ENCODE measurements at regions not wholly inside any gene's neighbourhood (a gene's known extent, or its start where the extent isn't known, plus 50 kb on each side); places are given as distances from the start of the nearest gene placed in this dataset.

GRCh38 chr13:78845656-78846365 is 186.9 kb upstream of the OBI1 start:
- no peak for DNase-seq

DNA sequence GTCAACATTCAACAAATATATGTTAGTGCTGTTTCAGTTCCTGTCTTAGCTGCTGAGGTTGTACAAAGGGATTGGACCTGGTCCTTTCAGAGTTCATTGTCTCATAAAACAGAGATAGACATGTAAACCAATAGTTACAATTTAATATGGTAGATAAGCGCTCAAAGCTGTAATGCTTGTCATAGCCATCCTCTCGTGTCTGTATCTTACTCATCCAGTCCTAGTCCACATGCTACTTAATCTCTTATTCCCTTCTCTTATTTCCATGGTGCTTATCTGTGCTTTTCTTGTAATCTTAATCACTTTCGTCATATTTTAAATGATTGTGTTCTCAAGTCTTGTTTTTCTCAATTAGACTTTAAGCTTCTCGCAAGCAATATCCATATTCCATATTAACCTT is 185.2 kb upstream of the OBI1 start:
- no peak for DNase-seq

- DNase-seq: no peak
These were observed 182.5 kb upstream of the OBI1 start for GRCh38 chr13:78841358-78841963.

- no peak for DNase-seq
These were observed 177.4 kb upstream of the OBI1 start for GRCh38 chr13:78836238-78836784.

GRCh38 chr13:78832461-78832860 is 173.5 kb upstream of the OBI1 start:
- DNase-seq: no peak

GRCh38 chr13:78830508-78830907 is 171.6 kb upstream of the OBI1 start:
- DNase-seq: no peak

DNA sequence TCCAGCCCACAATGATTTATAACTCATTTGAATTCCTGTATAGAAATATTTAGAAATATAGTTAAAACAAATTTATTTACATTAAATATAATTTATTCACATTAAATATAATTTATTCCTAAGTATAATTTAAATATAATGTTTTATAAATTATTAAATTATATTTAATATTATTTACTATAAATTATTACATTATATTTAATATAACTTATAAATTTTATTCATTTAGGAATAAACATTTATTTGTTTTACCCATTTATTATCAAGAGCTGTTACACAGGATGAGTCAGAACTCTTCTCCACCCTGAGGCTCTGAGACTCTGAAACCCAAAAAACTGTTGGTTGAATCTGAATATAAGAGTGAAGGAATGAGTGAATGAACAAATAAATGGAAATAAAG is 170.9 kb upstream of the OBI1 start:
- DNase-seq: no peak

GRCh38 chr13:78827471-78827870 is 168.5 kb upstream of the OBI1 start:
- DNase-seq: no peak

- no peak for DNase-seq
These were observed 168.0 kb upstream of the OBI1 start for GRCh38 chr13:78826936-78827335.

DNA sequence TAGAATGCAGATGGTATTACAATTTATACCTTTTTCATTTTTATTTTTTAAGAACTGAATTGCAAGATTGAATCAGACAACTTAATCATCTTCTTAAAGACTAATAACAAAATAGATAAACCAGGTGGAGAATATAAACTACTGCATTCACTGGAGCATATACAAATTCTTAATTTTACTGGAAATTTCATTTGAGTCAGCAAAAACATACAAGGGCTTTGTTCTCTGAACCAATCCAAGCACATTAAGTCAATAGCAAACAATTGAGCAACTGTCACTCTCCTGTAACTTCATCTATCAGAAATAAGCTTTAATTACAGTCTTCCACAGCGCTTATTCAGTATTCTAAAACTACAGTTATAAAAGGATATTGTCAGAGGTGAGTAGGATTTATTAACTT is 167.4 kb upstream of the OBI1 start:
- no peak for DNase-seq

DNA sequence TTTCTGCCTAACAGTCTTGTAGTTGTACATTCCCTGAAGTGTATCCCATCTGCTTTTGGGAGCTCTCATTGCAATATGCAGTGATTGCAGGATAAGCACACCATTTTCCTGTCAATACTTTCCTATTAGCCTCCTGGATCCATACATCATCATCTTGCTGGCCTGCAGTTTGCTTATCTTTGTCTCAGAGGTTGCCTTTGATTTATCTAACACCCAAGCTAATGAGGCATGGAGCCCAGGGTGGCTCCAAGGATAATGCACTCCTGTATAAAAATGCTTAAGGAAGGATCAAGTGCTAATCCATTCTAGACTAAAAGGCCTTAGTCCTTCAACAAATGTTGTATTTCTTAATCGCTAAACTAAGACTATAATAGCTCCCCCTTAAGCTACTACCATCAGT is 161.6 kb upstream of the OBI1 start:
- DNase-seq: no peak

DNA sequence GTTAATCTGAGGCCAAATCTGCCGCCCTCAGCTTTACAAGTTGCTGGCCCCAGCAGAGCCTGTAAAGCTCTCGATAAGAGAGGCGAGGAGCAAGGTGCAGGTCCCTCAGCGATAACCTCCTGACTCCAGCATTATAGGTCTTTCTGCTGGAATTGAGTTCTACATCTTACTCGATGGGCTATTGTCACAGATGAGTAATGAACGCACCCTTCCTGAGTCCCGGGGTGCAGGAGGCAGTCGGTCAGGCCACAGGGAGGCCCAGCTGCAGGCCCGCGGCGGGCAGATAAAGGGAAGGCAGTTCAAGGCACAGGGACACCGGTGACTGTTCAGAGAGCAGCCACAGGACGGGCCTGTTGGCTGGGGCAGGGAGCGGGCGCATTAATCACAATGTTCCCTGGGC is 157.6 kb upstream of the OBI1 start:
- DNase-seq: no peak

- no peak for DNase-seq
These were observed 157.2 kb upstream of the OBI1 start for GRCh38 chr13:78816154-78816553.

DNA sequence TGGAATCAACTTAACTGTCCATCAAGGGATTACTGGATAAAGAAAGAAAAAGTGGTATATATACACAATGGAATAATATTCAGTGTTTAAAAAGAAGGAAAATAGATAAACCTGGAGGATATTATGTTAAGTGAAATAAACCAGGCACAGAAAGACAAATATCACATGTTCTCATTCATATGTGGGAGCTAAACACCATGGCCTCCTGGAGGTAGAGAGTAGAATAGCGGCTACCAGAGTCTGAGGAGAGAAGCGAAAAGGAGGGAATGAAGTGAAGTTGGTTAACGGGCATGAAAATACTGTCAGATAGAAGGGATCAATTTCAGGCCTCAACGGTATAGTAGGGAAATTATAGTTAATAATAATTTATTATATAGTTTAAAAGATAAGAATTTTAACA is 147.5 kb upstream of the OBI1 start:
- no peak for DNase-seq

GRCh38 chr13:78802912-78803311 is 144.0 kb upstream of the OBI1 start:
- DNase-seq: no peak

- no peak for DNase-seq
These were observed 128.2 kb upstream of the OBI1 start for GRCh38 chr13:78787190-78787589.

GRCh38 chr13:78786459-78786858 is 127.5 kb upstream of the OBI1 start:
- DNase-seq: no peak

DNA sequence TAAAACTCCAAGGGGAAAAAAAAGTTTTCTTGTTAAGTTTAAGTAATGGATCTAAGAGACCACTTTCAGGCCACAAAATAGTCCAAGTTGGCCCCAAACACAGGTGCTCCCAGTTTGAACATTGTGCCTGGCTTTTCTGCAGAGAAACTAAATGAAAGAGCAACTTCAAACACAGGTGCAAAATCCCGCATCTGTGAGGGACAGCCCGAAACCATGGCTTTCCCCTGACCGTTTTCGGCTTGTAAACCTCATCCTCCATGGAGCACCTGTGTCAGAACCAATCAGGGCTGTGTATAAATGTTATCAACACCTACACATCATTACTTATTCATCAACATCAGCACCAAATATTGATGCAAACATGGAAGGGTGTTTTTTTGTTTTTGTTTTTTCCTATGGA is 126.8 kb upstream of the OBI1 start:
- DNase-seq: no peak

- DNase-seq: no peak
These were observed 125.2 kb upstream of the OBI1 start for GRCh38 chr13:78784014-78784750.

GRCh38 chr13:78780708-78781107 is 121.8 kb upstream of the OBI1 start:
- no peak for DNase-seq

GRCh38 chr13:78779608-78780007 is 120.7 kb upstream of the OBI1 start:
- no peak for DNase-seq

- DNase-seq: no peak
These were observed 119.0 kb upstream of the OBI1 start for GRCh38 chr13:78777976-78778375.

GRCh38 chr13:78777396-78777795 is 118.4 kb upstream of the OBI1 start:
- no peak for DNase-seq

DNA sequence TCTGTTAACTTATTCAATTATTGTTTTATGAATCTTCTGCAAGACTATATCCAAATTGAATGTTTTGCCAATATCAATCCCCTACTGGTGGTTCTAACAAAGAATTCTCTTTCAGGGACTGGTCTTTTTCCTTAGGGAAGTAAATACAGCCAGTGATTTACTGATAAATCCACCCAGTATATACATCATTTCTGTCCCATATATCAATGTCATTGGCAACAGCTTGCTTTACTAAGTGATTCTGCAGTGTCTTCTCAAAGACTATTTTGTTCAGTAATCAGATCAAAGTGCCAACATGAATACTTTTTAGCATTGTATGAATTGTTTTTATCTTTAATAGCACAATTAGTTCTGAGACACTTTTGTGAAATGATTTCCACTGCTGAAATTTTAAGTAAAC is 114.0 kb upstream of the OBI1 start:
- no peak for DNase-seq
